Sigmoid colon (tissue), 4 donors: ENCODE measurements at regions not wholly inside any gene's neighbourhood (a gene's known extent, or its start where the extent isn't known, plus 50 kb on each side); places are given as distances from the start of the nearest gene placed in this dataset.

ENCODE experiments used
- CTCF ChIP-seq, 4 experiments: fragments of 450-650 bp in 3 of 4; fragments of 200-600 bp in 1 of 4; IDR thresholded peaks; one replicate each; pipeline ENCODE4 v1.5.1; 2016 to 2019; ENCODE audit warnings: antibody characterized with exemption in 4 of 4, mild to moderate bottlenecking in 3 of 4, moderate library complexity in 2 of 4
- POLR2A ChIP-seq, 2 donors: fragments of 450-650 bp; IDR thresholded peaks; one replicate each; pipeline ENCODE4 v1.6.1; 2016; ENCODE audit warnings: antibody characterized with exemption in 2 of 2, mild to moderate bottlenecking in 2 of 2, moderate library complexity in 2 of 2
- POLR2AphosphoS5 ChIP-seq, 4 donors: sonication (generic); formaldehyde crosslinking; IDR thresholded peaks; one replicate each; pipeline ENCODE4 v1.6.1; 2017; ENCODE audit warnings: antibody characterized with exemption in 4 of 4

DNA sequence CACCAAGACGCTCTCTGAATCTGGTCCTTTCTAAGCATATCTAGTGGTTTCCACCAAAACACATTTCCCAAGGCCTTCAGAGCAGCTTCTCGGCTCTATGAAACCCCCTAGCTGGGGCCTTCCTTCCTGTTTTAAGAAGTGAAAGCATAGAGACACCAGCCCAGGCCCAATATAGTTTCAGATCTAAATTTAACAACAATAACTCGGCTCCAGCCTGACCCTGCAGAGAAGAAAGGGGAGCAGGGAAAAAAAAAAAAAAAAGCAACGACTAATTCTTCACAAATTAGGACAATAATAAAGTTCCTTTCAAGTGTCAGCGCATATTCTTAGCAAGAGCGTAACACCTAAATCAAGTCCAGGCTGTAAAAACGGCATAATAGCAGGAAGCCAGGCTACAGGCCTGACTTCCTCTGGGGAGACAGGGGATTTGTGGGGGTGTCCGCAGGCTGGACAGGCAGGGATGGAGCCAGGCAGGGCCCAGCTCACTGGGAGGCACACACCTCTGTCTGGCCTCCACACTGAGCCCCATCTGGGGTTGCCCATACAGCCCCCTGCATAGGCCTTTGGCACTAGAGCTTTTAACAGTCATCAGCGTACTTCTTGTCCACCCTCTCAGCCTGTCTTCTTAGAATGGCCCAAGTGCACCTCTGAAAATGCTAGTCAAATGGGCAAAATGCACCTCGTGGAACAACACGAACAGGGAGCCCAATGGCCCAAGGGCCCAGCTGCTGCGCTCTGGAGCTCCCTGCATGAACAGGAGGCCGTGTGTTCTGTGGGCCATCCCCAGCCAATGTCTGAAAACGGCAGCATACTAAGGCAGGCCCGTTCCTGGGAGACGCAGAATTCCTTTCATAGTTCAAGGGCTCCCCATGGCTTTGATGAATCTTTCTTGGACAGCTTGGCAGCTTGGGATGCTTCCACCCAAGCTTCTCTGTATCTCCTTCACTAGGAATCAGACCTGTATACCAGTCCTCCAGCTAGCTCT, 772.9 kb downstream of the MED13L start:
- TF ChIP-seq CTCF (IDR thresholded peaks at IDR 0.05) = no peak
- no peak for TF ChIP-seq POLR2A (IDR thresholded peaks at IDR 0.05)
- TF ChIP-seq POLR2AphosphoS5 (IDR thresholded peaks at IDR 0.05) = no peak
